ENCODE measurements at regions not wholly inside any gene's neighbourhood (a gene's known extent, or its start where the extent isn't known, plus 50 kb on each side); places are given as distances from the start of the nearest gene placed in this dataset.
A peak's percentile ranks its signal among the peaks of the same experiment; 100 is the strongest.

GRCh38 chr11:95688501-95689222 is 100.9 kb downstream of the FAM76B start:
- Histone ChIP-seq H3K27ac (ENCODE audit: low read depth in 1 of 2, low read length in 2 of 2) (peak overlapping the region; percentile 57 to 60), H3K4me3 (ENCODE audit: low read length) (no peak overlapping the region), H3K36me3 (ENCODE audit: insufficient read depth, low read length) (no peaks in the 10 kb centered on the region), H3K4me1 (ENCODE audit: insufficient read depth, low read length) (peaks cover 20% of the 10 kb centered on the region), H3K9me3 (ENCODE audit: control insufficient read depth in 1 of 2, insufficient read depth in 1 of 2, low read length in 2 of 2) (no peaks in the 10 kb centered on the region), H3K27me3 (ENCODE audit: control insufficient read depth in 1 of 2, insufficient read depth in 2 of 2, low read length in 2 of 2) (no peaks in the 10 kb centered on the region)
- ATAC-seq (ENCODE audit: poor library complexity) (peak; percentile 78), DNase-seq (peak in 6 of 14 experiments; percentile 11 to 81 (median 47))
- no peak overlapping the region for H3K4me3 Mint-ChIP-seq
- no peaks in the 10 kb centered on the region for H3K27me3 Mint-ChIP-seq
- ChIA-PET CTCF (interaction anchor here (1.2 kb wide), 1 partner anchor 27 kb away, joined by 3 read pairs; no protein-coding TSS in a partner anchor), POLR2A (interaction anchor here (0.6 to 3.2 kb wide), 11 partner anchors 9 to 622 kb away, joined by 3 to 42 read pairs (median 5); partner anchors contain the start of genes SESN3 and SRSF8)
- no peaks in the 10 kb centered on the region for H3K36me3 Mint-ChIP-seq (ENCODE audit: low read depth)
- no peak overlapping the region for H3K27ac Mint-ChIP-seq
- intact Hi-C loops (cut with DNase I, micrococcal nuclease) = loop anchor here in 1 of 2 experiments (1.0 kb wide), 2 partner anchors 12 to 434 kb away; no protein-coding TSS in a partner anchor
- no peak for TF ChIP-seq CTCF (IDR thresholded peaks at IDR 0.05)
- H3K4me1 Mint-ChIP-seq (ENCODE audit: low read depth) = peaks cover 27% of the 10 kb centered on the region
- H3K9me3 Mint-ChIP-seq = no peaks in the 10 kb centered on the region

- H3K36me3 ChIP-seq (ENCODE audit: insufficient read depth, low read length) = no peaks in the 10 kb centered on the region
- no peaks in the 10 kb centered on the region for H3K9me3 ChIP-seq (ENCODE audit: control insufficient read depth in 1 of 2, insufficient read depth in 1 of 2, low read length in 2 of 2)
- CTCF ChIA-PET = interaction anchor here (1.2 kb wide), 1 partner anchor 28 kb away, joined by 3 read pairs; no protein-coding TSS in a partner anchor
- H3K4me3 Mint-ChIP-seq = no peak overlapping the region
- H3K27me3 ChIP-seq (ENCODE audit: control insufficient read depth in 1 of 2, insufficient read depth in 2 of 2, low read length in 2 of 2) = no peaks in the 10 kb centered on the region
- peak overlapping the region; percentile 19 to 50 for H3K27ac ChIP-seq (ENCODE audit: low read depth in 1 of 2, low read length in 2 of 2)
- H3K4me1 ChIP-seq (ENCODE audit: insufficient read depth, low read length) = peaks cover 22% of the 10 kb centered on the region
- H3K4me3 ChIP-seq (ENCODE audit: low read length) = no peak overlapping the region
- no peaks in the 10 kb centered on the region for H3K36me3 Mint-ChIP-seq (ENCODE audit: low read depth)
- ATAC-seq (ENCODE audit: poor library complexity) = peak; percentile 12
- H3K27me3 Mint-ChIP-seq = no peaks in the 10 kb centered on the region
- intact Hi-C loops (cut with DNase I, micrococcal nuclease) = loop anchor here in 1 of 2 experiments (1.0 kb wide), 2 partner anchors 12 to 434 kb away; no protein-coding TSS in a partner anchor
- TF ChIP-seq CTCF (IDR thresholded peaks at IDR 0.05) = no peak
- H3K9me3 Mint-ChIP-seq = no peaks in the 10 kb centered on the region
- peaks cover 34% of the 10 kb centered on the region for H3K4me1 Mint-ChIP-seq (ENCODE audit: low read depth)
- H3K27ac Mint-ChIP-seq = no peak overlapping the region
- POLR2A ChIA-PET = interaction anchor here (0.6 to 3.2 kb wide), 11 partner anchors 10 to 621 kb away, joined by 3 to 42 read pairs (median 5); partner anchors contain the start of genes SESN3 and SRSF8
- peak in 2 of 14 experiments; percentile 31 to 37 for DNase-seq
Observed at GRCh38 chr11:95688015-95688414, 101.6 kb downstream of the FAM76B start.

- ATAC-seq (ENCODE audit: poor library complexity) = no peak
- no peak overlapping the region for H3K27ac ChIP-seq (ENCODE audit: low read depth in 1 of 2, low read length in 2 of 2)
- ChIA-PET POLR2A (interaction anchor here (1.3 to 3.4 kb wide), 2 partner anchors 13 to 455 kb away, joined by 4 to 14 read pairs; partner anchors contain the start of gene SESN3), CTCF (interaction anchor here (1.3 kb wide), 1 partner anchor 19 kb away, joined by 3 read pairs; no protein-coding TSS in a partner anchor)
- intact Hi-C loops (cut with DNase I, micrococcal nuclease) = no loop called here
- H3K27me3 ChIP-seq (ENCODE audit: control insufficient read depth in 1 of 2, insufficient read depth in 2 of 2, low read length in 2 of 2) = no peaks in the 10 kb centered on the region
- H3K36me3 Mint-ChIP-seq (ENCODE audit: low read depth) = no peaks in the 10 kb centered on the region
- H3K27me3 Mint-ChIP-seq = no peaks in the 10 kb centered on the region
- no peak for TF ChIP-seq CTCF (IDR thresholded peaks at IDR 0.05)
- H3K9me3 Mint-ChIP-seq = no peaks in the 10 kb centered on the region
- H3K4me3 Mint-ChIP-seq = no peak overlapping the region
- no peaks in the 10 kb centered on the region for H3K9me3 ChIP-seq (ENCODE audit: control insufficient read depth in 1 of 2, insufficient read depth in 1 of 2, low read length in 2 of 2)
- no peak overlapping the region for H3K4me3 ChIP-seq (ENCODE audit: low read length)
- no peaks in the 10 kb centered on the region for H3K36me3 ChIP-seq (ENCODE audit: insufficient read depth, low read length)
- DNase-seq = no peak
- peaks cover 22% of the 10 kb centered on the region for H3K4me1 ChIP-seq (ENCODE audit: insufficient read depth, low read length)
- H3K4me1 Mint-ChIP-seq (ENCODE audit: low read depth) = peaks cover 44% of the 10 kb centered on the region
- peak overlapping the region; percentile 19 for H3K27ac Mint-ChIP-seq
Observed at GRCh38 chr11:95686265-95686664, 103.3 kb downstream of the FAM76B start.
